ENCODE measurements at regions not wholly inside any gene's neighbourhood (a gene's known extent, or its start where the extent isn't known, plus 50 kb on each side); places are given as distances from the start of the nearest gene placed in this dataset.
A peak's percentile ranks its signal among the peaks of the same experiment; 100 is the strongest.

DNA sequence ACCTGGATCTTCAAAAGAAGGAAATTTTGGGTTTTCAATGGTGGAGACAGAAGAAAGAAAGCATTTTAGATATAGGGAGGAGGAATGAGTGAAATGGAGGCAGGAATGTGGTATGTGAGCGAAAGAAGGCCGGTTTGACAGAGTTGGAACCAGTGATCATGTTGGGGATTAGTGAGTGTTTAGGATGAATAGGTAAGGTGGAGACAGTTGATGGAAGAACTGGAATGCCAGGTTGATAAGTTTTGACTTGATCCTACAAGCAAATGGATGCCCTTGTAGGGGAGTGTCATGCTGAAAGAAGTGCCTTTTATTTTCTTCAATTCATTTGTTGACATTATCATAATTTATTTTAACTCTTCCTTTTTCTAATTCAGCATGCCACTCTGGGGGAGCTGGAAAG is 207.8 kb upstream of the AMOT start:
- Histone ChIP-seq H3K27ac (ENCODE audit: extremely low read depth, low read depth, low read length) (no peak overlapping the region), H3K9me3 (ENCODE audit: control insufficient read depth, insufficient read depth, low read depth, low read length) (no peaks in the 10 kb centered on the region), H3K4me3 (ENCODE audit: low read depth, low read length) (no peak overlapping the region), H3K4me1 (ENCODE audit: control insufficient read depth, insufficient read depth, low read length) (no peaks in the 10 kb centered on the region), H3K36me3 (ENCODE audit: control insufficient read depth in 2 of 2, insufficient read depth in 1 of 2, low read length in 2 of 2) (no peaks in the 10 kb centered on the region)
- TF ChIP-seq ZNF416 (tag by site-specific recombination; IDR thresholded peaks at IDR 0.05) (no peak), MEIS1 (CRISPR knock-in tag; IDR thresholded peaks at IDR 0.05; ENCODE audit: borderline replicate concordance) (no peak), ZNF624 (tag by site-specific recombination; IDR thresholded peaks at IDR 0.05) (no peak), ZNF544 (tag by site-specific recombination; IDR thresholded peaks at IDR 0.05) (no peak), GLIS1 (tag by site-specific recombination; IDR thresholded peaks at IDR 0.05) (no peak), ZNF654 (tag by site-specific recombination; IDR thresholded peaks at IDR 0.05; ENCODE audit: low read depth) (no peak), SCRT1 (tag by site-specific recombination; IDR thresholded peaks at IDR 0.05; ENCODE audit: borderline replicate concordance) (no peak), ZNF785 (tag by site-specific recombination; IDR thresholded peaks at IDR 0.05) (no peak), ZNF768 (tag by site-specific recombination; IDR thresholded peaks at IDR 0.05) (no peak)
- TF ChIP-seq, protein P1, sequence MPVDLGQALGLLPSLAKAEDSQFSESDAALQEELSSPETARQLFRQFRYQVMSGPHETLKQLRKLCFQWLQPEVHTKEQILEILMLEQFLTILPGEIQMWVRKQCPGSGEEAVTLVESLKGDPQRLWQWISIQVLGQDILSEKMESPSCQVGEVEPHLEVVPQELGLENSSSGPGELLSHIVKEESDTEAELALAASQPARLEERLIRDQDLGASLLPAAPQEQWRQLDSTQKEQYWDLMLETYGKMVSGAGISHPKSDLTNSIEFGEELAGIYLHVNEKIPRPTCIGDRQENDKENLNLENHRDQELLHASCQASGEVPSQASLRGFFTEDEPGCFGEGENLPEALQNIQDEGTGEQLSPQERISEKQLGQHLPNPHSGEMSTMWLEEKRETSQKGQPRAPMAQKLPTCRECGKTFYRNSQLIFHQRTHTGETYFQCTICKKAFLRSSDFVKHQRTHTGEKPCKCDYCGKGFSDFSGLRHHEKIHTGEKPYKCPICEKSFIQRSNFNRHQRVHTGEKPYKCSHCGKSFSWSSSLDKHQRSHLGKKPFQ (tag by site-specific recombination; IDR thresholded peaks at IDR 0.05) = no peak
- POLR2A ChIA-PET = no interaction called here
- CTCF ChIA-PET = no interaction called here

- H3K4me3 ChIP-seq (ENCODE audit: low read depth, low read length) = no peak overlapping the region
- no peaks in the 10 kb centered on the region for H3K36me3 ChIP-seq (ENCODE audit: control insufficient read depth in 2 of 2, insufficient read depth in 1 of 2, low read length in 2 of 2)
- TF ChIP-seq, protein P2, sequence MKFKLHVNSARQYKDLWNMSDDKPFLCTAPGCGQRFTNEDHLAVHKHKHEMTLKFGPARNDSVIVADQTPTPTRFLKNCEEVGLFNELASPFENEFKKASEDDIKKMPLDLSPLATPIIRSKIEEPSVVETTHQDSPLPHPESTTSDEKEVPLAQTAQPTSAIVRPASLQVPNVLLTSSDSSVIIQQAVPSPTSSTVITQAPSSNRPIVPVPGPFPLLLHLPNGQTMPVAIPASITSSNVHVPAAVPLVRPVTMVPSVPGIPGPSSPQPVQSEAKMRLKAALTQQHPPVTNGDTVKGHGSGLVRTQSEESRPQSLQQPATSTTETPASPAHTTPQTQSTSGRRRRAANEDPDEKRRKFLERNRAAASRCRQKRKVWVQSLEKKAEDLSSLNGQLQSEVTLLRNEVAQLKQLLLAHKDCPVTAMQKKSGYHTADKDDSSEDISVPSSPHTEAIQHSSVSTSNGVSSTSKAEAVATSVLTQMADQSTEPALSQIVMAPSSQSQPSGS (tag by site-specific recombination; IDR thresholded peaks at IDR 0.05; ENCODE audit: low read depth) = peak; percentile 24; the same call in 1 of the 2 replicates
- TF ChIP-seq ZNF335 (tag by site-specific recombination; conservative IDR thresholded peaks at IDR 0.05) = no peak
- CTCF ChIA-PET = interaction anchor here (0.6 kb wide), 1 partner anchor 1164 kb away, joined by 3 read pairs; no protein-coding TSS in a partner anchor
- no peaks in the 10 kb centered on the region for H3K4me1 ChIP-seq (ENCODE audit: control insufficient read depth, insufficient read depth, low read length)
- H3K27ac ChIP-seq (ENCODE audit: extremely low read depth, low read depth, low read length) = no peak overlapping the region
- no peaks in the 10 kb centered on the region; the same call in 1 of the 2 replicates for H3K9me3 ChIP-seq (ENCODE audit: control insufficient read depth, insufficient read depth, low read depth, low read length)
- POLR2A ChIA-PET = no interaction called here
Measured at GRCh38 chrX:113033966-113034680, 193.5 kb upstream of the AMOT start.

- CTCF ChIA-PET = no interaction called here
- Histone ChIP-seq H3K36me3 (ENCODE audit: control insufficient read depth in 2 of 2, insufficient read depth in 1 of 2, low read length in 2 of 2) (no peaks in the 10 kb centered on the region), H3K27ac (ENCODE audit: extremely low read depth, low read depth, low read length) (no peak overlapping the region), H3K9me3 (ENCODE audit: control insufficient read depth, insufficient read depth, low read depth, low read length) (no peaks in the 10 kb centered on the region), H3K4me1 (ENCODE audit: control insufficient read depth, insufficient read depth, low read length) (no peaks in the 10 kb centered on the region), H3K4me3 (ENCODE audit: low read depth, low read length) (no peak overlapping the region)
- POLR2A ChIA-PET = no interaction called here
- TF ChIP-seq ZNF530 (tag by site-specific recombination; IDR thresholded peaks at IDR 0.05; ENCODE audit: low read depth) = no peak
- no peak for TF ChIP-seq TCF7L2 (IDR thresholded peaks at IDR 0.05; ENCODE audit: borderline replicate concordance, low read depth, low read length)
- no peak for TF ChIP-seq ZNF211 (tag by site-specific recombination; IDR thresholded peaks at IDR 0.05; ENCODE audit: low read depth)
- TF ChIP-seq, protein P1 (tag by site-specific recombination; IDR thresholded peaks at IDR 0.05) = no peak
- no peak for TF ChIP-seq ZNF514 (tag by site-specific recombination; IDR thresholded peaks at IDR 0.05)
- TF ChIP-seq ZNF10 (tag by site-specific recombination; IDR thresholded peaks at IDR 0.05) = no peak
- no peak for TF ChIP-seq ZNF366 (tag by site-specific recombination; conservative IDR thresholded peaks at IDR 0.05)
- no peak for TF ChIP-seq ZNF121 (tag by site-specific recombination; IDR thresholded peaks at IDR 0.05)
- no peak for TF ChIP-seq ZNF626 (tag by site-specific recombination; IDR thresholded peaks at IDR 0.05)
- TF ChIP-seq ZNF747 (tag by site-specific recombination; IDR thresholded peaks at IDR 0.05) = no peak
- no peak for TF ChIP-seq ZNF654 (tag by site-specific recombination; IDR thresholded peaks at IDR 0.05; ENCODE audit: low read depth)
- TF ChIP-seq ZBTB17 (tag by site-specific recombination; IDR thresholded peaks at IDR 0.05) = no peak
- no peak for TF ChIP-seq ZNF202 (tag by site-specific recombination; IDR thresholded peaks at IDR 0.05; ENCODE audit: borderline replicate concordance)
- no peak for TF ChIP-seq ZNF677 (tag by site-specific recombination; IDR thresholded peaks at IDR 0.05)
- TF ChIP-seq ZNF391 (tag by site-specific recombination; IDR thresholded peaks at IDR 0.05; ENCODE audit: borderline replicate concordance, low read depth) = no peak
Measured at GRCh38 chrX:113019958-113020357, 179.3 kb upstream of the AMOT start.

All from HEK293 (cell line).